HL-60 (cell line): ENCODE measurements at regions not wholly inside any gene's neighbourhood (a gene's known extent, or its start where the extent isn't known, plus 50 kb on each side); places are given as distances from the start of the nearest gene placed in this dataset.

Source experiments
- CTCF ChIP-seq: IDR thresholded peaks from one replicate; pipeline ENCODE4 v1.5.1; 2011; ENCODE audit warnings: low read length, control low read depth, inconsistent platforms; ENCODE audit not compliant: insufficient read depth
- POLR2AphosphoS5 ChIP-seq: IDR thresholded peaks from 2 replicates; pipeline ENCODE4 v1.6.1; 2012; ENCODE audit warnings: low read depth

DNA sequence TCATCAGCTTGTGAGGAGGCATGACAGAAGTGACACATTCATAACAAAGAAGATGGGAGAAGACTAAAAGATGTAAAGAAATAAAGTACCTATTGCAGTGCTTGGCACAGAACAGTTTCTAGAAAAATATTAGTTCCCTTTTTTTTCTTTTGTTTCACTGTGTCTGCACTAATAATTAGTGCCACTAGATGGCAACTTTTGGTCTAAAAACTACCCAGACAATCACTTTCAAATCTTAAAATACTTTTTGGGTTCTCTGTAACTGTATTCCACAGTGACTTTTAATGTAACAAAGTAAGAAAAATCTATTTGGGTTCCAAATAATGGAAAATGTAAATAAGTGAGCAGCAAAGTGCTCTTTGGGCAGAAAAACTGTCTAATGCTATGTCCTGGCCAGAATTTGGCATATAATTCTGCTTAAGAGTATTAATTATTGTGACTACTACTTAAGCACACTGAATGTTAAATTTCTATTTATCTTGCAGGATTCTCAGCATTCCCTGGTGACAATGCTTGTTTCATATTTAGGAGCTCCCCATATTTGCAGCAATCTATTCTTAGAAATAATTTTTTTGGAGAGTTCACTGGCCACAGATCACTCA, 134.8 kb upstream of the KIF5B start:
- TF ChIP-seq CTCF (peak; percentile 36), POLR2AphosphoS5 (no peak)
